DND-41 (cell line): ENCODE measurements at regions not wholly inside any gene's neighbourhood (a gene's known extent, or its start where the extent isn't known, plus 50 kb on each side); places are given as distances from the start of the nearest gene placed in this dataset.

ENCODE experiments used
- CTCF ChIP-seq: IDR thresholded peaks from 2 replicates; pipeline ENCODE4 v1.5.1; 2012; ENCODE audit warnings: borderline replicate concordance, low read length, moderate library complexity, mild to moderate bottlenecking; ENCODE audit not compliant: poor library complexity, severe bottlenecking; ENCODE audit errors: extremely low read depth
- EZH2 ChIP-seq: IDR thresholded peaks from 3 replicates; pipeline ENCODE4 v1.6.1; 2012; ENCODE audit warnings: borderline replicate concordance, low read depth, mild to moderate bottlenecking, moderate library complexity, low read length, inconsistent platforms; ENCODE audit not compliant: severe bottlenecking

- TF ChIP-seq CTCF, result no peak
- no peak for TF ChIP-seq EZH2
Measured at GRCh38 chr2:175356901-175357300, 175.4 kb upstream of the ATP5MC3 start.
